K562 (cell line): ENCODE measurements at regions not wholly inside any gene's neighbourhood (a gene's known extent, or its start where the extent isn't known, plus 50 kb on each side); places are given as distances from the start of the nearest gene placed in this dataset.
A peak's percentile ranks its signal among the peaks of the same experiment; 100 is the strongest.

Source experiments
- BRD4 ChIP-seq: fragments of 200-600 bp; sonication (generic); IDR thresholded peaks from 2 replicates; pipeline ENCODE4 v1.6.1; 2017; ENCODE audit warnings: inconsistent platforms
- CHAMP1 ChIP-seq: fragments of 450-650 bp; IDR thresholded peaks from 2 replicates; pipeline ENCODE4 v1.6.1; 2016; ENCODE audit warnings: mild to moderate bottlenecking
- E2F3 ChIP-seq: fragments of 250-450 bp; sonication (Bioruptor Pico); IDR thresholded peaks from 2 replicates; pipeline ENCODE4 v1.4.0; 2020; ENCODE audit warnings: mild to moderate bottlenecking
- GTF2A2 ChIP-seq: IDR thresholded peaks from 2 replicates; pipeline ENCODE4 v1.6.1; 2016; ENCODE audit warnings: mild to moderate bottlenecking, missing genetic modification characterization, missing compliant biosample characterization
- HDAC1 ChIP-seq, 2 experiments: fragments of 450-650 bp; IDR thresholded peaks; 2 replicates each; pipeline ENCODE4 v1.6.1; 2016 to 2017; ENCODE audit warnings: inconsistent platforms in 1 of 2, mild to moderate bottlenecking in 1 of 2, moderate library complexity in 1 of 2
- HDAC2 ChIP-seq: fragments of 450-650 bp; IDR thresholded peaks from 2 replicates; pipeline ENCODE4 v1.6.1; 2016; ENCODE audit warnings: mild to moderate bottlenecking
- HDAC8 ChIP-seq: fragments of 450-650 bp; IDR thresholded peaks from 2 replicates; pipeline ENCODE4 v1.6.1; 2016; ENCODE audit warnings: mild to moderate bottlenecking, missing genetic modification characterization, moderate library complexity, missing compliant biosample characterization
- HNRNPK ChIP-seq: fragments of 200-400 bp; formaldehyde crosslinking; IDR thresholded peaks from one replicate; pipeline ENCODE4 v1.6.1; 2018; ENCODE audit warnings: mild to moderate bottlenecking, low read depth, low read length; ENCODE audit not compliant: poor library complexity, severe bottlenecking
- LEF1 ChIP-seq: fragments of 450-650 bp; IDR thresholded peaks from 2 replicates; pipeline ENCODE4 v1.6.1; 2016; ENCODE audit warnings: mild to moderate bottlenecking
- MAFK ChIP-seq: IDR thresholded peaks from 2 replicates; pipeline ENCODE4 v1.6.1; 2011; ENCODE audit warnings: low read length, improper control_type of control experiment
- MCM2 ChIP-seq: fragments of 450-650 bp; IDR thresholded peaks from 2 replicates; pipeline ENCODE4 v1.6.1; 2017; ENCODE audit warnings: low read depth, mild to moderate bottlenecking
- MXD1 ChIP-seq: fragments of 250-450 bp; sonication (Bioruptor Pico); IDR thresholded peaks from 2 replicates; pipeline ENCODE4 v1.8.0; 2021; ENCODE audit warnings: borderline replicate concordance, mild to moderate bottlenecking, moderate library complexity; ENCODE audit not compliant: poor library complexity, severe bottlenecking
- NR3C1 ChIP-seq: sonication (generic); formaldehyde crosslinking; IDR thresholded peaks from 2 replicates; pipeline ENCODE4 v1.8.1; 2022; ENCODE audit warnings: missing genetic modification reagents
- SMARCC2 ChIP-seq: fragments of 450-650 bp; IDR thresholded peaks from 2 replicates; pipeline ENCODE4 v1.6.1; 2017; ENCODE audit warnings: antibody characterized with exemption, moderate library complexity, mild to moderate bottlenecking, low read depth
- TARDBP ChIP-seq: fragments of 450-650 bp; IDR thresholded peaks from 2 replicates; pipeline ENCODE4 v1.6.1; 2016
- THRB ChIP-seq: fragments of 450-650 bp; formaldehyde crosslinking; conservative IDR thresholded peaks from 2 replicates; pipeline ENCODE4 v1.4.0; 2022; ENCODE audit warnings: mild to moderate bottlenecking, missing genetic modification characterization
- TSHZ1 ChIP-seq: fragments of 250-450 bp; sonication (Bioruptor Pico); IDR thresholded peaks from 2 replicates; pipeline ENCODE4 v1.4.0; 2020; ENCODE audit warnings: mild to moderate bottlenecking, moderate library complexity
- XRCC5 ChIP-seq: fragments of 200-400 bp; formaldehyde crosslinking; IDR thresholded peaks from 2 replicates; pipeline ENCODE4 v1.6.1; 2017; ENCODE audit warnings: low read depth, mild to moderate bottlenecking, low read length
- ZC3H8 ChIP-seq: fragments of 450-650 bp; IDR thresholded peaks from 2 replicates; pipeline ENCODE4 v1.6.1; 2017
- ZFP1 ChIP-seq: fragments of 450-650 bp; formaldehyde crosslinking; IDR thresholded peaks from 2 replicates; pipeline ENCODE4 v1.4.0; 2020; ENCODE audit warnings: mild to moderate bottlenecking, mixed read lengths
- ZNF143 ChIP-seq: sonication (generic); formaldehyde crosslinking; IDR thresholded peaks from 2 replicates; pipeline ENCODE4 v1.9.0; 2022; ENCODE audit warnings: mild to moderate bottlenecking, missing genetic modification reagents
- ZNF239 ChIP-seq: fragments of 250-450 bp; sonication (Bioruptor Pico); IDR thresholded peaks from 2 replicates; pipeline ENCODE4 v1.4.0; 2020; ENCODE audit warnings: mild to moderate bottlenecking
- ZNF77 ChIP-seq: fragments of 250-450 bp; sonication (Bioruptor Pico); IDR thresholded peaks from 2 replicates; pipeline ENCODE4 v1.5.0; 2020

GRCh38 chr9:129487658-129488483 lies 133.0 kb downstream of the C9orf50 start (continued):
- TF ChIP-seq ZFP1 (CRISPR knock-in tag) (no peak), HNRNPK (no peak), LEF1 (peak; percentile 50; the same call in 1 of the 2 replicates), BRD4 (peak; percentile 91), TSHZ1 (peak; percentile 80; the same call in 1 of the 2 replicates), HDAC2 (0 out of 2 replicates have a peak, but pooled peaks have one; percentile 28), HDAC8 (peak; percentile 93), SMARCC2 (no peak), ZC3H8 (no peak), THRB (peak; percentile 94), ZNF239 (CRISPR knock-in tag) (peak; percentile 21; the same call in 1 of the 2 replicates), ZNF77 (CRISPR knock-in tag) (no peak), XRCC5 (peak; percentile 16; the same call in 1 of the 2 replicates), MXD1 (no peak), MAFK (peak; percentile 13; the same call in 1 of the 2 replicates), GTF2A2 (tag) (no peak; the same call in 1 of the 2 replicates), HDAC1 (IDR thresholded peaks at IDR 0.05) (peak in 1 of 2 experiments; percentile 70; a peak in 2 of 4 replicates), ZNF143 (CRISPR knock-in tag) (peak; percentile 21; the same call in 1 of the 2 replicates), NR3C1 (no peak), CHAMP1 (no peak), TARDBP (peak; percentile 88; the same call in 1 of the 2 replicates), E2F3 (0 out of 2 replicates have a peak, but pooled peaks have one; percentile 47), MCM2 (no peak)
